Sigmoid colon (tissue), 4 donors: ENCODE measurements at regions not wholly inside any gene's neighbourhood (a gene's known extent, or its start where the extent isn't known, plus 50 kb on each side); places are given as distances from the start of the nearest gene placed in this dataset.

Experiments
- CTCF ChIP-seq, 4 experiments: fragments of 450-650 bp in 3 of 4; fragments of 200-600 bp in 1 of 4; IDR thresholded peaks; one replicate each; pipeline ENCODE4 v1.5.1; 2016 to 2019; ENCODE audit warnings: antibody characterized with exemption in 4 of 4, mild to moderate bottlenecking in 3 of 4, moderate library complexity in 2 of 4
- EP300 ChIP-seq, 4 donors: sonication (generic); formaldehyde crosslinking; IDR thresholded peaks; one replicate each; pipeline ENCODE4 v1.6.1; 2017; ENCODE audit warnings: antibody characterized with exemption in 4 of 4
- POLR2A ChIP-seq, 2 donors: fragments of 450-650 bp; IDR thresholded peaks; one replicate each; pipeline ENCODE4 v1.6.1; 2016; ENCODE audit warnings: antibody characterized with exemption in 2 of 2, mild to moderate bottlenecking in 2 of 2, moderate library complexity in 2 of 2
- POLR2AphosphoS5 ChIP-seq, 4 donors: sonication (generic); formaldehyde crosslinking; IDR thresholded peaks; one replicate each; pipeline ENCODE4 v1.6.1; 2017; ENCODE audit warnings: antibody characterized with exemption in 4 of 4

- TF ChIP-seq CTCF (IDR thresholded peaks at IDR 0.05) (no peak), POLR2AphosphoS5 (IDR thresholded peaks at IDR 0.05) (no peak), POLR2A (IDR thresholded peaks at IDR 0.05) (no peak), EP300 (IDR thresholded peaks at IDR 0.05) (no peak)
These were observed 107.4 kb downstream of the TMEM200C start for GRCh38 chr18:5787936-5788335.
